ENCODE measurements at regions not wholly inside any gene's neighbourhood (a gene's known extent, or its start where the extent isn't known, plus 50 kb on each side); places are given as distances from the start of the nearest gene placed in this dataset.
"Not testable (repeated sequence)": the region's sequence is repeated elsewhere in the genome, so short reads cannot be mapped to it uniquely, and the experiment has no call there.

DNA sequence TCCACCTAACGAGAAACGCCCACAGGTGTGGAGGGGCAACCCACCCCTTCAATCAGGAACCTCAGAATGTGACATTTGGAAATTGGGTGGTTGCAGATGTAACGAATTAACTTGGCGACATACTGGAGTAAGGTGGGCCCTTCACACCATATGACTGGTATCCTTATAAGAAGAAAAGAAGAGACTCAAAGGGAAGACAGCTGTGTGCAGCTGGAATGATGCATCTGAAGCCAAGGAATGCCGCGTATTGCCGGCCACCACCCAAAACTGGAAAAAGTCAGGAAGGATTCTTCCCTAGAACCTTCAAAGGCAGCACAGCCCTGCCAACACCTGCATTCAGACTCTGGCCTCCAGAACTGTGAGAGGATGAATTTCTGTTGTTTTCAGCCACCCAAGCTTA lies 270.0 kb upstream of the FRG2C start:
- not testable (repeated sequence) for H3K4me3 ChIP-seq; DNase-seq (ENCODE audit: low spot score); H3K27ac ChIP-seq

- not testable (repeated sequence) for DNase-seq (ENCODE audit: low spot score); H3K27ac ChIP-seq; H3K4me3 ChIP-seq
These were observed 269.4 kb upstream of the FRG2C start for GRCh38 chr3:75394562-75395360.

DNA sequence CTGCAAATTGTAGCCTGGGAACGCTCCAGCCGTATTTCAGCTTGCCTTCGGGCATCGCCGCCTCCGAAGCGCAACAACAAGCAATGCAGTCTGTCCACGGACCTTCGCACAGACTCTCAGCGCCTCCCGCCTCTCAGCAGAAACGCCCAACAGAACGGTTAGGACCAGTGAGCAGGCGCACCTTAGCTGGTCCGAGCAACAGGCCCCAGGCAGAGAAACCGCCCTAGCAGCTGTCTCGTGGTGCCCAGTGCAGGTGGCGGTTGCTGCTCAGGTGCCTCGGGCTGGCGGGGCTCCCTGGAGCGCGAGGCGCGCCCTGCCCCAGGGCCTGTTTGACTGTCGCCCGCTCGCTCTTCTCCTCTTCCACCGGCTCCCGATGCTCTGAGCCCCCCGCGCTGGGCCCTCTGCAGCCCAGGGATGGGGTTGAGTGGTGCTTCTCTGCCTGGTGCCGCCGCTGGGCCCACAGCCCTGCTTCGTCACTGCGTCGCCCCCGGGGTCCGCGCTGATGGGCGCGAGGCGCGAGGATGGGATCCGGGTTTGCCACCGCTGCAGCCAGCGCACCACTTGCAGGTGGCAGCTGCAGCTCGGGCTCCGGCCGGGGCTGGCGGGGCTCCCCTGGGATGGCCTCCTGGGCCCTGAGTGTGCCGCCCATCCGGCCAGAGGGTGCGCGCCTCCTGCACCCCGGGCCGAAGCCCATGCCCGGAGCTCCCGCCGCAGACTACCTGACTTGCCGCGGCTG lies 268.4 kb upstream of the FRG2C start:
- Histone ChIP-seq H3K4me3 (peak overlapping the region; percentile 50), H3K27ac (no peak overlapping the region)
- DNase-seq (ENCODE audit: low spot score), result no peak
- TF ChIP-seq, protein P1, sequence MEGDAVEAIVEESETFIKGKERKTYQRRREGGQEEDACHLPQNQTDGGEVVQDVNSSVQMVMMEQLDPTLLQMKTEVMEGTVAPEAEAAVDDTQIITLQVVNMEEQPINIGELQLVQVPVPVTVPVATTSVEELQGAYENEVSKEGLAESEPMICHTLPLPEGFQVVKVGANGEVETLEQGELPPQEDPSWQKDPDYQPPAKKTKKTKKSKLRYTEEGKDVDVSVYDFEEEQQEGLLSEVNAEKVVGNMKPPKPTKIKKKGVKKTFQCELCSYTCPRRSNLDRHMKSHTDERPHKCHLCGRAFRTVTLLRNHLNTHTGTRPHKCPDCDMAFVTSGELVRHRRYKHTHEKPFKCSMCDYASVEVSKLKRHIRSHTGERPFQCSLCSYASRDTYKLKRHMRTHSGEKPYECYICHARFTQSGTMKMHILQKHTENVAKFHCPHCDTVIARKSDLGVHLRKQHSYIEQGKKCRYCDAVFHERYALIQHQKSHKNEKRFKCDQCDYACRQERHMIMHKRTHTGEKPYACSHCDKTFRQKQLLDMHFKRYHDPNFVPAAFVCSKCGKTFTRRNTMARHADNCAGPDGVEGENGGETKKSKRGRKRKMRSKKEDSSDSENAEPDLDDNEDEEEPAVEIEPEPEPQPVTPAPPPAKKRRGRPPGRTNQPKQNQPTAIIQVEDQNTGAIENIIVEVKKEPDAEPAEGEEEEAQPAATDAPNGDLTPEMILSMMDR (IDR thresholded peaks at IDR 0.05), result no peak

GRCh38 chr3:75396316-75396802 lies 267.8 kb upstream of the FRG2C start:
- no peak for DNase-seq (ENCODE audit: low spot score)
- peak overlapping the region; percentile 50 for H3K4me3 ChIP-seq
- H3K27ac ChIP-seq, result no peak overlapping the region
- TF ChIP-seq, protein P1 (IDR thresholded peaks at IDR 0.05), result no peak

DNA sequence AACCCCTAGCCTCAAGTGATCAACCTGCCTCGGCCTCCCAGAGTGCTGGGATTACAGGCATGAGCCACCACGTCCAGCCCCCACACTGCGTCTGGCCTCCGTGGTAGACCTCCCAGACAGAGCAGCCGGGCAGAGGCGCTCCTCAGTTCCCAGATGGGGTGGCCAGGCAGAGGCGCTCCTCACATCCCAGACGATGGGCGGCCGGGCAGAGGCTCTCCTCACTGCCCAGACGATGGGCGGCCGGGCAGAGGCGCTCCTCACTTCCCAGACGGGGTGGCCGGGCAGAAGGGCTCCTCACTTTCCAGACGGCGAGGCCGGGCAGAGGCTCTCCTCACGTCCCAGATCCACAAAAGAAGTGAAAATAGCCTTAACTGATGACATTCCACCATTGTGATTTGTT lies 266.6 kb upstream of the FRG2C start:
- not testable (repeated sequence) for H3K27ac ChIP-seq; DNase-seq (ENCODE audit: low spot score); H3K4me3 ChIP-seq

DNA sequence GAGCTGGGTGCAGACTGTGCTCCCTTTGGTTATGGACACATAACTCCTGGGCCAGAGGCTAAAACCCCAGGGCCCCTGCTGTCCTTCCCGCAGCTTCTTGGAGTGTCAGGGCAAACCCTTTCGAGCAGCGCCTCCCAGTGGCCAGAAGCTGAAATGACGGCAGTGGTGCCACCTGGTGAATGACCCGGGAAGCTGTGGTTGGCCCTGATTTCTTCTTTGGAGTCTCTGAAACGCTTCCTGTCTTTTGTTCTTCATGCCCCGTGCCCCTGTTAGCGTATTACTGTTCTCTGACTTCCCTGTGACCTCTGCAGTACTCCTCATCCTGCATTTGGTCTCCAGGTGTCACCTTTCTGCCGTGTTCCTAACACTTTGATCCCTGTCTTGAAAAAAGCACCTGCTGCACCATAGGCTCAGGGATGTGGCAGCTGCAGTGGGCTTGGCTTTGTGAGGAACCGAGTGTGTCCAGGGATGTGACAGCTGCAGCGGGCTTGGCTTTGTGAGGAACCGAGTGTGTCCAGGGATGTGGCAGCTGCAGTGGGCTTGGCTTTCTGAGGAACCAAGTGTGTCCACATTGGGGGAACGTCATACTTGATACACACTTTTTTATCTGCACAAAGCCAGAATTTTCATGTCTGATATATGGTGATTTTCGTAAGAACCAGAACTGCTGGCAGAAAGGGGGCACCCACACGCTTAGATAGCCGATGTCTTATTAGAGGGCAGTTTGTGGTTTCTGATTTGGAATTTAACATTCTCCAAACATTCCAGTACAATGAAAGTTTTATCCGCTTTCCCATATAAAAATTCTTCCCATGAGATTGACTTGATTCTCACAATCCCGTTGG lies 241.8 kb upstream of the FRG2C start:
- TF ChIP-seq, protein P1 (IDR thresholded peaks at IDR 0.05), result peak; percentile 68
- not testable (repeated sequence) for H3K27ac ChIP-seq; DNase-seq (ENCODE audit: low spot score); H3K4me3 ChIP-seq

GRCh38 chr3:75425379-75425778 lies 238.7 kb upstream of the FRG2C start:
- not testable (repeated sequence) for H3K27ac ChIP-seq; H3K4me3 ChIP-seq; DNase-seq (ENCODE audit: low spot score)

DNA sequence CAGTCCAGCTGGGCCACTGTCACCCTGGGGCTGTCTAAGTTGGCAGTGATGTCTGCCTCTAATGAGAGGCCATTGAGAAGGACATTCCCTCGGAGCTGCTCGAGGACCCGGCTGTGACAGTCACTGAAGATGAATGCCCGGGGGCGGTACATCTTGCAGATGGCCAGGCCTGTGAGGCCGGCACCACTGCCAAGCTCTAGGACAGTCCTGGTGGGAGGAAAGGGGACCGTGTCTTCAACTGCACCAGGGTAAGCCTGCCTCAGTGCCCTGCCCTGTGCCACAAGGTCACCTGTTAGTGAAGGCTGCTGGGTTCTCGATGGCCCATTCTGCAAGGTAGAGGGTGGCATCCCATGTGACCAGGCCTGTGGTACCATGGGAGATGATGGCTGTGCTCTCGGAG lies 236.6 kb upstream of the FRG2C start:
- H3K27ac ChIP-seq; DNase-seq (ENCODE audit: low spot score); H3K4me3 ChIP-seq: not testable (repeated sequence)

GRCh38 chr3:75427906-75428305 lies 236.2 kb upstream of the FRG2C start:
- H3K27ac ChIP-seq; DNase-seq (ENCODE audit: low spot score); H3K4me3 ChIP-seq: not testable (repeated sequence)

Measured in coronary artery (tissue), 2 donors.